HEK293 (cell line): ENCODE measurements at regions not wholly inside any gene's neighbourhood (a gene's known extent, or its start where the extent isn't known, plus 50 kb on each side); places are given as distances from the start of the nearest gene placed in this dataset.

Source experiments
- BCL6B ChIP-seq: fragments of 450-650 bp; formaldehyde crosslinking; IDR thresholded peaks from 2 replicates; pipeline ENCODE4 v1.5.1; 2017; ENCODE audit warnings: missing biosample characterization, missing genetic modification characterization
- CTCF ChIP-seq: fragments of 450-650 bp; formaldehyde crosslinking; IDR thresholded peaks from 2 replicates; pipeline ENCODE4 v1.5.1; 2016; ENCODE audit warnings: missing biosample characterization, missing genetic modification characterization
- KLF1 ChIP-seq: fragments of 450-650 bp; formaldehyde crosslinking; IDR thresholded peaks from 2 replicates; pipeline ENCODE4 v1.5.1; 2016; ENCODE audit warnings: missing biosample characterization, missing genetic modification characterization
- PRDM10 ChIP-seq: fragments of 450-650 bp; formaldehyde crosslinking; IDR thresholded peaks from 2 replicates; pipeline ENCODE4 v1.5.1; 2016; ENCODE audit warnings: missing biosample characterization, missing genetic modification characterization
- SETDB1 ChIP-seq: IDR thresholded peaks from one replicate; pipeline ENCODE4 v1.6.1; 2017; ENCODE audit warnings: mild to moderate bottlenecking, low read length, moderate library complexity, mixed read lengths; ENCODE audit not compliant: insufficient read length
- SP7 ChIP-seq: fragments of 450-650 bp; formaldehyde crosslinking; IDR thresholded peaks from 2 replicates; pipeline ENCODE4 v1.5.1; 2016; ENCODE audit warnings: missing biosample characterization, missing genetic modification characterization
- TRIM28 ChIP-seq: IDR thresholded peaks from 2 replicates; pipeline ENCODE4 v1.6.1; 2011; ENCODE audit warnings: low read length, control low read depth, borderline replicate concordance
- ZNF37A ChIP-seq: fragments of 450-650 bp; IDR thresholded peaks from 2 replicates; pipeline ENCODE4 v1.5.1; 2018; ENCODE audit warnings: missing biosample characterization, missing genetic modification characterization
- ZNF518A ChIP-seq: fragments of 450-650 bp; formaldehyde crosslinking; conservative IDR thresholded peaks from 2 replicates; pipeline ENCODE4 v1.5.1; 2016; ENCODE audit warnings: low read depth, missing biosample characterization, missing genetic modification characterization
- ZNF768 ChIP-seq: fragments of 450-650 bp; formaldehyde crosslinking; IDR thresholded peaks from 2 replicates; pipeline ENCODE4 v1.5.1; 2018; ENCODE audit warnings: missing biosample characterization, mild to moderate bottlenecking, missing genetic modification characterization

- no peak for TF ChIP-seq SP7 (tag by site-specific recombination)
- TF ChIP-seq ZNF37A (tag by site-specific recombination) = no peak
- no peak for TF ChIP-seq BCL6B (tag by site-specific recombination)
- no peak for TF ChIP-seq TRIM28
- TF ChIP-seq SETDB1 = no peak
- no peak for TF ChIP-seq ZNF768 (tag by site-specific recombination)
- no peak for TF ChIP-seq PRDM10 (tag by site-specific recombination)
- no peak for TF ChIP-seq KLF1 (tag by site-specific recombination)
- no peak for TF ChIP-seq CTCF (tag by site-specific recombination)
- TF ChIP-seq ZNF518A (tag by site-specific recombination) = no peak
Observed at GRCh38 chr6:48611332-48611731, 500.3 kb upstream of the PTCHD4 start.
